H9 (cell line): ENCODE measurements at regions not wholly inside any gene's neighbourhood (a gene's known extent, or its start where the extent isn't known, plus 50 kb on each side); places are given as distances from the start of the nearest gene placed in this dataset.

Source experiments
- DNase-seq: peaks from one replicate; pipeline ENCODE4 v3.0.0-alpha.2; 2017
- H2AFZ ChIP-seq: one replicate; pipeline ENCODE4 v1.6.1; 2013; ENCODE audit warnings: mild to moderate bottlenecking, low read length, control low read depth, moderate library complexity
- H2AK5ac ChIP-seq: 2 replicates; pipeline ENCODE4 v1.6.1; 2013; ENCODE audit warnings: low read length, control low read depth, mixed read lengths; ENCODE audit not compliant: insufficient read length
- H2BK120ac ChIP-seq: one replicate; pipeline ENCODE4 v1.6.1; 2013; ENCODE audit warnings: low read depth, mild to moderate bottlenecking, low read length, control low read depth, inconsistent platforms; ENCODE audit not compliant: poor library complexity, severe bottlenecking
- H2BK12ac ChIP-seq: 2 replicates; pipeline ENCODE4 v1.6.1; 2013; ENCODE audit warnings: low read length, control low read depth, mixed read lengths, low read depth; ENCODE audit not compliant: insufficient read length
- H2BK15ac ChIP-seq: 2 replicates; pipeline ENCODE4 v1.6.1; 2013; ENCODE audit warnings: low read depth, low read length, control low read depth
- H2BK20ac ChIP-seq: one replicate; pipeline ENCODE4 v1.6.1; 2013; ENCODE audit warnings: low read depth, mild to moderate bottlenecking, low read length, control low read depth, inconsistent platforms; ENCODE audit not compliant: poor library complexity, severe bottlenecking
- H2BK5ac ChIP-seq: 2 replicates; pipeline ENCODE4 v1.6.1; 2013; ENCODE audit warnings: low read length, control low read depth, mixed read lengths; ENCODE audit not compliant: insufficient read length
- H3K14ac ChIP-seq: 2 replicates; pipeline ENCODE4 v1.6.1; 2013; ENCODE audit warnings: low read length, control low read depth; ENCODE audit not compliant: insufficient read depth
- H3K18ac ChIP-seq: 2 replicates; pipeline ENCODE4 v1.6.1; 2013; ENCODE audit warnings: low read depth, mild to moderate bottlenecking, mixed read lengths, low read length, control low read depth; ENCODE audit not compliant: insufficient read length
- H3K23ac ChIP-seq: 2 replicates; pipeline ENCODE4 v1.6.1; 2013; ENCODE audit warnings: low read length, control low read depth, mixed read lengths, low read depth; ENCODE audit not compliant: insufficient read length
- H3K23me2 ChIP-seq: 2 replicates; pipeline ENCODE4 v1.6.1; 2013; ENCODE audit warnings: low read depth, mild to moderate bottlenecking, mixed read lengths, low read length, control low read depth; ENCODE audit not compliant: insufficient read length, poor library complexity, severe bottlenecking
- H3K27ac ChIP-seq: 2 replicates; pipeline ENCODE4 v1.5.1; 2013; ENCODE audit warnings: low read length, control low read depth, mixed read lengths, low read depth; ENCODE audit not compliant: insufficient read length
- H3K27me3 ChIP-seq: 2 replicates; pipeline ENCODE4 v1.6.1; 2013; ENCODE audit warnings: low read length, control low read depth, inconsistent platforms; ENCODE audit not compliant: insufficient read depth
- H3K4ac ChIP-seq: 2 replicates; pipeline ENCODE4 v1.6.1; 2013; ENCODE audit warnings: low read depth, mild to moderate bottlenecking, control low read depth, inconsistent platforms, low read length, moderate library complexity
- H3K4me1 ChIP-seq: 2 replicates; pipeline ENCODE4 v1.6.1; 2013; ENCODE audit warnings: low read length, control low read depth, inconsistent platforms; ENCODE audit not compliant: insufficient read depth
- H3K4me2 ChIP-seq: 2 replicates; pipeline ENCODE4 v1.6.1; 2013; ENCODE audit warnings: low read length, control low read depth, mixed read lengths; ENCODE audit not compliant: insufficient read length, insufficient read depth
- H3K56ac ChIP-seq: 2 replicates; pipeline ENCODE4 v1.6.1; 2013; ENCODE audit warnings: low read depth, mild to moderate bottlenecking, mixed read lengths, low read length, control low read depth; ENCODE audit not compliant: insufficient read length
- H3K79me1 ChIP-seq: 2 replicates; pipeline ENCODE4 v1.6.1; 2013; ENCODE audit warnings: low read depth, mild to moderate bottlenecking, moderate library complexity, low read length, control low read depth, inconsistent platforms; ENCODE audit not compliant: insufficient read depth, poor library complexity, severe bottlenecking
- H3K79me2 ChIP-seq: 2 replicates; pipeline ENCODE4 v1.6.1; 2013; ENCODE audit warnings: low read length, control low read depth, inconsistent platforms; ENCODE audit not compliant: insufficient read depth
- H3K9ac ChIP-seq: 2 replicates; pipeline ENCODE4 v1.6.1; 2013; ENCODE audit warnings: low read length, control low read depth, mixed read lengths; ENCODE audit not compliant: insufficient read length; ENCODE audit errors: extremely low read depth
- H3K9me3 ChIP-seq: one replicate; pipeline ENCODE4 v1.6.1; 2013; ENCODE audit warnings: low read depth, low read length, inconsistent platforms; ENCODE audit not compliant: control insufficient read depth
- H3T11ph ChIP-seq: one replicate; pipeline ENCODE4 v1.6.1; 2013; ENCODE audit warnings: mild to moderate bottlenecking, low read length, control low read depth, inconsistent platforms
- H4K20me1 ChIP-seq: one replicate; pipeline ENCODE4 v1.6.1; 2013; ENCODE audit not compliant: control insufficient read depth, insufficient read length, insufficient read depth
- H4K5ac ChIP-seq: 2 replicates; pipeline ENCODE4 v1.6.1; 2013; ENCODE audit warnings: low read depth, mild to moderate bottlenecking, mixed read lengths, low read length, control low read depth; ENCODE audit not compliant: insufficient read length
- H4K8ac ChIP-seq: replicated peaks from 2 replicates; pipeline ENCODE4 v1.6.1; 2013; ENCODE audit warnings: low read length, control low read depth, mixed read lengths, low read depth; ENCODE audit not compliant: insufficient read length
- H4K91ac ChIP-seq: 2 replicates; pipeline ENCODE4 v1.6.1; 2013; ENCODE audit warnings: low read depth, mild to moderate bottlenecking, moderate library complexity, mixed read lengths, low read length, control low read depth; ENCODE audit not compliant: insufficient read length
- H3K27ac Mint-ChIP-seq, 3 experiments: 2 replicates in 2 of 3; 3 replicates in 1 of 3; pipeline ENCODE4 v1.8.0; 2020 to 2021; ENCODE audit warnings: mixed read lengths in 3 of 3, mild to moderate bottlenecking in 1 of 3, moderate library complexity in 1 of 3
- H3K27me3 Mint-ChIP-seq: 2 replicates; pipeline ENCODE4 v1.8.0; 2021; ENCODE audit warnings: low read depth, mild to moderate bottlenecking, moderate library complexity, mixed read lengths
- H3K36me3 Mint-ChIP-seq, 3 experiments: 2 replicates in 2 of 3; 3 replicates in 1 of 3; pipeline ENCODE4 v1.8.0; 2020 to 2021; ENCODE audit warnings: low read depth in 3 of 3, mixed read lengths in 3 of 3; ENCODE audit not compliant: insufficient read depth in 1 of 3
- H3K4me1 Mint-ChIP-seq, 2 experiments: 2 replicates each; pipeline ENCODE4 v1.8.0; 2020; ENCODE audit warnings: mixed read lengths in 2 of 2
- H3K4me3 Mint-ChIP-seq, 2 experiments: 2 replicates in 1 of 2; 3 replicates in 1 of 2; pipeline ENCODE4 v1.8.0; 2020 to 2021; ENCODE audit warnings: mild to moderate bottlenecking in 2 of 2, mixed read lengths in 2 of 2, moderate library complexity in 1 of 2
- H3K9me3 Mint-ChIP-seq, 2 experiments: 2 replicates in 1 of 2; 3 replicates in 1 of 2; pipeline ENCODE4 v1.8.0; 2020; ENCODE audit warnings: mild to moderate bottlenecking in 2 of 2, mixed read lengths in 2 of 2, moderate library complexity in 1 of 2
- CTCF ChIP-seq: fragments of 200-600 bp; sonication (generic); conservative IDR thresholded peaks from 3 replicates; pipeline ENCODE4 v1.8.0; 2021; ENCODE audit warnings: antibody characterized with exemption, mild to moderate bottlenecking
- WGBS: extraction: QIAGEN DNeasy Blood & Tissue Kit; methylation state at CpG from one replicate; pipeline ENCODE4 v1.1.7; 2013; ENCODE audit warnings: missing lambda C conversion rate, low lambda C conversion rate, mixed read lengths; ENCODE audit not compliant: insufficient read length; ENCODE audit errors: extremely low coverage; 5-methylcytosine and 5-hydroxymethylcytosine counted together

- Histone ChIP-seq H3K56ac (no peak overlapping the region), H3K27ac (no peak overlapping the region), H3K9me3 (no peaks in the 10 kb centered on the region), H4K8ac (no peak overlapping the region), H3K9ac (no peak overlapping the region), H3K23me2 (no peaks in the 10 kb centered on the region), H2BK120ac (no peak overlapping the region), H3K79me1 (no peaks in the 10 kb centered on the region), H3K14ac (no peak overlapping the region), H3K4ac (no peak overlapping the region), H3K23ac (no peak overlapping the region), H4K20me1 (no peaks in the 10 kb centered on the region), H2BK20ac (no peak overlapping the region), H2BK12ac (no peak overlapping the region), H4K5ac (no peak overlapping the region), H4K91ac (no peak overlapping the region), H3K4me2 (no peak overlapping the region), H2AFZ (no peak overlapping the region), H3K79me2 (no peaks in the 10 kb centered on the region), H3K18ac (no peak overlapping the region), H3K27me3 (no peaks in the 10 kb centered on the region), H2AK5ac (no peak overlapping the region), H3T11ph (no peak overlapping the region), H3K4me1 (peaks cover 2% of the 10 kb centered on the region; the same call in 1 of the 2 replicates), H2BK15ac (no peak overlapping the region), H2BK5ac (no peak overlapping the region)
- WGBS = no CpG with 5 or more reads among the region's 16 CpGs
- Mint-ChIP-seq H3K9me3 (no peaks in the 10 kb centered on the region), H3K4me3 (no peak overlapping the region), H3K27ac (no peak overlapping the region), H3K36me3 (no peaks in the 10 kb centered on the region), H3K4me1 (peaks cover 7 to 21% of the 10 kb centered on the region in 2 experiments), H3K27me3 (no peaks in the 10 kb centered on the region; the same call in 1 of the 2 replicates)
- TF ChIP-seq CTCF = no peak
- no peak for DNase-seq
These were observed 152.4 kb upstream of the UNC5B start for GRCh38 chr10:71059943-71060342.
